HG03457 (cell line): ENCODE measurements at regions not wholly inside any gene's neighbourhood (a gene's known extent, or its start where the extent isn't known, plus 50 kb on each side); places are given as distances from the start of the nearest gene placed in this dataset.
"Not testable (repeated sequence)": the region's sequence is repeated elsewhere in the genome, so short reads cannot be mapped to it uniquely, and the experiment has no call there.

ENCODE experiments used
- ATAC-seq: cut with Tn5 transposase; IDR thresholded peaks from one replicate; pipeline ENCODE4 v1.9.1; 2021; ENCODE audit warnings: moderate number of reproducible peaks; ENCODE audit not compliant: unreplicated experiment

- ATAC-seq, result no peak
These were observed 488.2 kb upstream of the NRG3 start for GRCh38 chr10:81386817-81387216.

DNA sequence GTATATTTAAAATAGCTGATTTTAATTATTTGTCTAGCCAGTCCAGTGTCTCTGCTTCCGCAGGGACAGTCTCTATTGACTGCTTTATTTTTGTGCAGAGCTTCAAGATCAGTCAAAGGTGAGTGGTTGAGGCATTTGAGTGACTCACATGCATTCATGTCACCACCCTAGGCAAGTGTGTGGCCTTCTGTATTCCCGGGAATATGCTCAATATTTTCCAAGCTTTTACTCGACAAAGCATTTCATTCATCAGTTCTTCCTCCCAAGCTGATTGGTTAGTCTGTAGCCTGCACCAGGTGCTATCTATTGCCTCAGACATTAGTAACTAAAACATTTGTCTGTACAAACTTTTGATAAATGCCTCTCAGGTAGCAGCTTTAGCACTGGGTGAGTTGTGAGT lies 471.5 kb upstream of the NRG3 start:
- no peak for ATAC-seq

GRCh38 chr10:81405399-81405798 lies 469.6 kb upstream of the NRG3 start:
- no peak for ATAC-seq

- ATAC-seq, result no peak
These were observed 461.0 kb upstream of the NRG3 start for GRCh38 chr10:81414038-81414437.

DNA sequence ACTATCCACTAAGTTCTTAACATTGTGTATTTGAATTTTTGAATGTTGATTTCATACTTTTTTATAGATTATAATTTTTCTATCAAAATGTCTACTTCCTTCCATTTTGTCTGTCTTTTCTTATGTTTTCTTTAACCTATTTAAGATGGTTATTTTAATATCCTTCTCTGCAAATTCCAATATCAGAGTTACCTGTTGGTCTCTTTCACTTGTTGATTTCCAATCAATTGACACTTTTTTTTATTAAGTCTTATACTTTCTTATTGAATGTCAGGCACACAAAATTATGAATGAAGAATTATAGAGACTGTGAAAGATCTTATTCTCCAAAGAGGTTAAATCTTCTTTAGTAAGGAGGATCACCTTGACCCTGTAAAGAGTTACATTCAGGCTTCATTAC lies 448.3 kb upstream of the NRG3 start:
- no peak for ATAC-seq

DNA sequence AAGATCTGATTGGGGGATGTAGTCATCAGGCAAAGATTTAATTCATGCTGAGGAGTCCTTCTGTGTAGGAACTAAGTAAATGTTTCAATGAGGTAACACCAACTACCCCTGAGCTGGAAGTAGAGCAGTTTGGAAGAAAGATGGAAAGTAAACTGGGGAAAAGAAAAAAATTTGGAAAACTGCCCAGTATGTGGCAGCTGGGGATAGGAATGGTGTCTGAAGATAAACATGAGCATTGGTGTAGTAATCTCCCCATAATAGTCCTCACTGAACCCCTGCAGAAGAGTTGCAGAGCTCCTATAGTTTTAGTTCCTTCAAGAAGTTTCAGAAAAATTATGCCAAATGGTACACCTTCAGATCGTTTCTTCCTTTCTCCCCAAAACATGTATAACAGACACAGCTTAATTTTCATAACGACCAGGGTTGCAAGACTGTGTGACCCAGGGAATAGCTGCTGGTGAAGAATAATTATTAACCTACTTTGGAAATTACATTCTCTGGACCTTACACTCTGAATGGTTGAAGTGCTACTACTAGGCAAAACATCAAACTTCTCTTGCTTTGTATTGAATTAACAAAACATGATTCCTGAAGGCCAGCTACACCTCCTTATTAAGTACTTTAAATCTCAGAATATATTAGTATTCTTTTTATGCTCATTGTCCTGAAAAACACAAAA lies 446.4 kb upstream of the NRG3 start:
- no peak for ATAC-seq

DNA sequence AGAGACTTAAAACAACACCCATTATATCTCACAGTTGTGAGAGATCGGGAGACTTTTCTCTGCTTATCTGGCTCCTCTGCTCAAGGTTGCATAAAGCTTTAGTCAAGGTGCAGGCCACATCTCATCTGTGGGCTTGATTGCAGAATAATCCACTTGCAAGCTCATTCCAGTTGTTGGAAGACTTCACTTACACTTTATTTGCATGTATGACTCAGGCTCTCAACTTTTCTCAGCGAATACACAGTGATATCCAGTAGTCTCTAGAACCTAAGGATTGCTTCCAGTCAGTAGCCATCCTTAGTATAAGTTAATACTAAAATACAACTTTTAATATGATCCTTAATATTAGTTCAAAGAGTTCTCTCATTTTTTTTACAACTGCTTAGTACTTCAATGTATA lies 435.5 kb upstream of the NRG3 start:
- no peak for ATAC-seq

GRCh38 chr10:81441624-81442023 lies 433.4 kb upstream of the NRG3 start:
- not testable (repeated sequence) for ATAC-seq

DNA sequence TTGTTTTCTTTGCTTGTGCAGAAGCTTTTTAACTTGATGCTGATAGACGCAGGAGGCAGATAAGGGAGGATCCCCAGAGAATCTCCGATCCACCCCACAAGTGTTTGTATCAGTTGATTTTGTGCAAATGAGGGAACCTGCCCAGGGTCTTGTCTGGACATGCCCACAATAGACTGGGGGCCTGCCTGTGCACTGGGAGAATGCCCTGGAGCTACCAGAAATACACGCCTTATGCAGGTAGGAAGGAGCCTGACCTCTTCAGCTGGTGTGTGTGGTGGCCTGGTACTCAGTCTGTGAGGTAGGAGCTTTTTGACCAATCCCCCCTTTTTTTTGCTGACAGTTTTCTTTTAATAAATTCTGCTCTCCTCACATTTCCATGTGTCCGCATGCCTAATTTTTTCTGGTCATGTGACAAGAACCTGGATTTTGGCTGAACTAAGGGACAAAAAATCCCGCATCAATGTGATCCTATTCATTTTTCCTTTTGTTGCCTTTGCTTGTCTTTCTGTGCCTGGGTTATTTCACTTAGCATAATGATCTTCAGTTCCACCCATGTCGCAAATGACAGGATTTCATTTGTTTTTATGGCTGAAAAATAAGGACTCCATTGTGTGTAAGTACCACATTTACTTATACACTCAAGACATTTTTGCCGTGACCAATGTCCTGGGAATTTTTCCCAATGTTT lies 430.6 kb upstream of the NRG3 start:
- no peak for ATAC-seq

GRCh38 chr10:81450651-81451050 lies 424.3 kb upstream of the NRG3 start:
- ATAC-seq, result no peak

GRCh38 chr10:81472927-81473470 lies 402.0 kb upstream of the NRG3 start:
- ATAC-seq, result no peak

DNA sequence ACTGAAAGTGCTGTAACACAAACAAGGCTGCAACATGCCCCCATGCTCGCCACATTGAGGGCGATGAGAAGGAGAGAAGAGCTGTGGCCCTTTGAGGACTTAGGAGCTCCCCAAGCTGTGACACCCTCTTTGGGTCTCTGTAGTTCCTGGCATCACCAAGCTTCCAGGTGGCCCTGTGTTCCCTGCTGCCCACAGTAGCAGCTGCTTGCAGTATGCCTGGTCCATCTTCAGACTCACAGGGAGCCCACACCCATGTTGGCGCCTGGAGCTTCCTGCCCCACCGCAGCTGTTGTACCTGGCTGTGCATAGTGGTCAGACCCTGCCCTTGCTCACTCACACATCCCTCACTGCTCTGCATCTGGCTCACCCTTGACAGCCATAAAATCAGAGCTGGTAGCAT lies 401.2 kb upstream of the NRG3 start:
- no peak for ATAC-seq

- ATAC-seq, result no peak
These were observed 395.7 kb upstream of the NRG3 start for GRCh38 chr10:81479316-81479715.

DNA sequence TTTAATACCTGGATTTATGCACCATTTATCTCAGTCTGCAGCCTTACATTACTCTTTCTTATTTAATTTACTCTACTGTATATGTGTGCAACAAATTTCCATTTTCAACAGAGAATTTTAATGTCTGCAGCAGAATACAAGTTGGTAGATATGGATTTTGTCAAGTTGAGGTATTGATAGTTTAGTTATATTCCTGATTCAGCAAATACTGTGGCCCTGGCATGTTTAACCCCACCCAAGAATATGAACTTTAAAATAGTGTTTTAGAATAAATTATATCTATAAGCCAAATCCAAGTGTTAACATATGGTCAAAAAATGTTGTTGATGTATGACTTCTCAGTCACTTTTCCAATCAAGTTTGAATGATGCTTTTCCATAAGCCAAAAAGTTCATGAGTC lies 378.4 kb upstream of the NRG3 start:
- ATAC-seq, result no peak

DNA sequence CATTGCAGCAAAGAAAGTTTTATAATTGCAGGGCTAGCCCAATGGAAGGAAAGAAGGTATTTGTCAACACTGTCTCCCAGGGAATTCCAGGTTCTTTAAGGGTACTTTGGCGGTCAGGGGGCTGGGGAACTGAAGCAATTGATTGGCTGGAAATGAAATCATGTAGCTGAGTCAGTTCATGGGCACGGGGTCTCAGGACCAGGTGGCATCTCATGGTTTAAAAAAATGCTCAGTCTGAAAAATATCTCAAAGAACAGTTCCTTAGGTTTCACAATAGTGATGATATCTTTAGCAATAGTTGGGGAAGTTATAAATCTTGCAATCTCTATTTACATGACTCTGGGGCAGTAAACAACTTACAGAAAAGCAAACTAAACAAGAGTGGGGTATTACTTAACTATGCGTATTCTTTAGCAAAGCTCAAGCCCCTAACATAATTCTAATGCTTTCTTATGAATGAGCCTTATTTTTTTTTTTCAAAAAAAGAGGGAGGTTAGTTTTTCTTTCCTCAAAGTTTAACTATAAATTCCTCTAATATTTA lies 376.9 kb upstream of the NRG3 start:
- no peak for ATAC-seq

GRCh38 chr10:81502677-81503359 lies 372.2 kb upstream of the NRG3 start:
- no peak for ATAC-seq

DNA sequence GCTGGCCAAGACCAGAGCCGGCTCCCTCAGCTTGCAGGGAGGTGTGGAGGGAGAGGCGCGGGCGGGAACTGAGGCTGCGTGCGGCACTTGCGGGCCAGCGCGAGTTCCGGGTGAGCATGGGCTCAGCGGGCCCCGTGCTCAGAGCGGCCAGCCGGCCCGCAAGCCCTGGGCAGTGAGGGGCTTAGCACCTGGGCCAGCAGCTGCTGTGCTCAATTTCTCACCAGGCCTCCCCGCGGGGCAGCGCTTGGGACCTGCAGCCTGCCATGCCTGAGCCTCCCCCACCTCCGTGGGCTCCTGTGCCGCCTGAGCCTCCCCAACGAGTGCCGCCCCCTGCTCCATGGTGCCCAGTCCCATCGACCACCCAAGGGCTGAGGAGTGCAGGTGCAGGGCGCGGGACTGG lies 369.2 kb upstream of the NRG3 start:
- ATAC-seq, result not testable (repeated sequence)

DNA sequence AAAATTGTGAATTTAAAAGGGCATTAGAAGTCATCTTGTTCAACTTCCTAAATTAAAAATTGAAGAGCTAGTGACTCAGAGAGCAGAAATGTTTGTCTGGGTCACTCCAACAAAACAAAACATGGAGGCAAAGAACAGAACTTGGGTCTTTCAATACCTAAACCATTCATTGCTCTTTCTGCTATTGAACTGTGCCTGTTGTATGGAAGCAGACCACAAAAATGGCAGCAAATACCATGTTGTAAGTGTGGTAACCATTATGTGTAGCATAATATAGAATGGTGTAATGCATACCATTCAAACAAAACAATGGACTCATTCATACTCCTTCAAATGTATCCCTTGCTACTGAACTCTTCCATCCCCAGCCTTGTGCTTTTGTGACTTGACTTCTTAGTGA lies 360.2 kb upstream of the NRG3 start:
- ATAC-seq, result no peak

GRCh38 chr10:81520688-81521087 lies 354.3 kb upstream of the NRG3 start:
- ATAC-seq, result no peak

DNA sequence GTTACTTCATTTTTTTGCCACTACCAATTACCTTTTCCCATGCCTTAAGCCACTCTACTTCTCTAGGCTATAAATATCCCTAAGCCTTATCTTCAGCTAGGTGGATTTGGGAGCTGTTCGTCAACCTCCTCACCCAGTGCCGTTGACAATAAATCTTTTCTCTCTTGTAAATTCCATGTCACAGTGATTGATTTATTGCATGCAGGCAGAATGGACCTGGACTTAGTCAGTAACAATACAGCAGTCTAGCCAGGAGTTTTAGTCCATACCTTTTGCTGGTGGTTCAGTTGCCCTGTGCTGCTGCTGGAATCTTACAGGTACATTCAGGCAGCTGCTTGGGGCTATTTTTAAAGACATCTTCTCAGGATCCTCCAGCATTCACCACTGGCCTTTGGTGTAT lies 350.5 kb upstream of the NRG3 start:
- ATAC-seq, result no peak

GRCh38 chr10:81532403-81532802 lies 342.6 kb upstream of the NRG3 start:
- ATAC-seq, result no peak

GRCh38 chr10:81534991-81535390 lies 340.0 kb upstream of the NRG3 start:
- ATAC-seq, result no peak
